IMR-90 (cell line): ENCODE measurements at regions not wholly inside any gene's neighbourhood (a gene's known extent, or its start where the extent isn't known, plus 50 kb on each side); places are given as distances from the start of the nearest gene placed in this dataset.
"Not testable (repeated sequence)": the region's sequence is repeated elsewhere in the genome, so short reads cannot be mapped to it uniquely, and the experiment has no call there.

ENCODE experiments used
- ATAC-seq: fragments of 200-7000 bp; cut with Tn5 transposase; 2 replicates; pipeline ENCODE4 v1.9.1; 2020; ENCODE audit warnings: low read depth, mild to moderate bottlenecking, moderate library complexity
- BruUV-seq: library from RNA; stranded (reverse); fragments of 400-500 nt; replicated peaks from 2 replicates; lab custom pipeline; 2021; lab: Mats Ljungman, UMichigan
- CTCF ChIA-PET: fragments of 300-600 bp; formaldehyde crosslinking; extraction: SDS; loops from one replicate; lab custom pipeline; 2021; ENCODE audit warnings: antibody characterized with exemption; lab: Yijun Ruan, JAX
- POLR2A ChIA-PET: fragments of 300-600 bp; sonication (Branson Sonifier 250); formaldehyde crosslinking; loops from one replicate; lab custom pipeline; 2022; ENCODE audit warnings: antibody characterized with exemption; ENCODE audit not compliant: unreplicated experiment; lab: Charles Lee
- DNase-seq: peaks from one replicate; pipeline ENCODE4 v3.0.0; 2013
- H2AFZ ChIP-seq: replicated peaks from 2 replicates; pipeline ENCODE3; 2013; ENCODE audit warnings: low read length, mild to moderate bottlenecking; ENCODE audit not compliant: poor library complexity
- H2AK5ac ChIP-seq: 2 replicates; pipeline ENCODE4 v1.6.1; 2013; ENCODE audit warnings: low read depth, low read length, inconsistent platforms
- H2AK9ac ChIP-seq: replicated peaks from 2 replicates; pipeline ENCODE3; 2013; ENCODE audit warnings: mild to moderate bottlenecking, low read depth, low read length, moderate library complexity; ENCODE audit not compliant: poor library complexity
- H2BK120ac ChIP-seq: 2 replicates; pipeline ENCODE4 v1.6.1; 2013; ENCODE audit warnings: low read depth, low read length, inconsistent platforms
- H2BK15ac ChIP-seq: 3 replicates; pipeline ENCODE4 v1.6.1; 2013; ENCODE audit warnings: low read depth, low read length, inconsistent platforms
- H2BK20ac ChIP-seq: 2 replicates; pipeline ENCODE4 v1.6.1; 2013; ENCODE audit warnings: low read depth, mild to moderate bottlenecking, inconsistent platforms, low read length, moderate library complexity
- H2BK5ac ChIP-seq: 2 replicates; pipeline ENCODE4 v1.6.1; 2013; ENCODE audit warnings: mild to moderate bottlenecking, low read depth, low read length, inconsistent platforms; ENCODE audit not compliant: poor library complexity, severe bottlenecking
- H3K14ac ChIP-seq: replicated peaks from 2 replicates; pipeline ENCODE4 v1.6.1; 2013; ENCODE audit warnings: low read depth, low read length, inconsistent platforms
- H3K18ac ChIP-seq: 2 replicates; pipeline ENCODE4 v1.6.1; 2013; ENCODE audit warnings: low read depth, low read length, control low read depth
- H3K23ac ChIP-seq: 2 replicates; pipeline ENCODE4 v1.6.1; 2013; ENCODE audit warnings: low read depth, low read length, inconsistent platforms
- H3K27ac ChIP-seq: 2 replicates; pipeline ENCODE4 v1.5.1; 2013; ENCODE audit warnings: mild to moderate bottlenecking, control low read depth, low read length; ENCODE audit not compliant: insufficient read depth
- H3K27me3 ChIP-seq: 2 replicates; pipeline ENCODE4 v1.6.1; 2013; ENCODE audit warnings: low read length; ENCODE audit not compliant: control insufficient read depth, insufficient read depth
- H3K36me3 ChIP-seq: 2 replicates; pipeline ENCODE4 v1.6.1; 2013; ENCODE audit warnings: low read length, mixed read lengths; ENCODE audit not compliant: control insufficient read depth, insufficient read depth
- H3K4ac ChIP-seq: 2 replicates; pipeline ENCODE4 v1.6.1; 2013; ENCODE audit warnings: low read depth, low read length, inconsistent platforms
- H3K4me1 ChIP-seq: 2 replicates; pipeline ENCODE4 v1.6.1; 2013; ENCODE audit warnings: low read length, mixed read lengths; ENCODE audit not compliant: control insufficient read depth, insufficient read depth
- H3K4me2 ChIP-seq: 2 replicates; pipeline ENCODE4 v1.6.1; 2013; ENCODE audit warnings: low read depth, mild to moderate bottlenecking, control low read depth, low read length, moderate library complexity
- H3K4me3 ChIP-seq: 2 replicates; pipeline ENCODE4 v1.5.1; 2013; ENCODE audit warnings: low read depth, mild to moderate bottlenecking, control low read depth, low read length, moderate library complexity; ENCODE audit not compliant: insufficient read depth
- H3K56ac ChIP-seq: 2 replicates; pipeline ENCODE4 v1.6.1; 2013; ENCODE audit warnings: low read length, inconsistent platforms; ENCODE audit not compliant: insufficient read depth; ENCODE audit errors: extremely low read depth
- H3K79me1 ChIP-seq, 2 experiments: 2 replicates each; pipeline ENCODE4 v1.6.1; 2013; ENCODE audit warnings: low read length in 2 of 2, inconsistent platforms in 1 of 2, low read depth in 1 of 2
- H3K9ac ChIP-seq: 2 replicates; pipeline ENCODE4 v1.6.1; 2013; ENCODE audit warnings: low read depth, low read length, control low read depth
- H3K9me1 ChIP-seq: 2 replicates; pipeline ENCODE4 v1.6.1; 2013; ENCODE audit warnings: low read length, inconsistent platforms; ENCODE audit not compliant: insufficient read depth
- H3K9me3 ChIP-seq: 2 replicates; pipeline ENCODE4 v1.6.1; 2013; ENCODE audit warnings: low read length; ENCODE audit not compliant: control insufficient read depth, insufficient read depth
- H4K20me1 ChIP-seq: 2 replicates; pipeline ENCODE4 v1.6.1; 2013; ENCODE audit warnings: low read length, inconsistent platforms; ENCODE audit not compliant: insufficient read depth
- H4K5ac ChIP-seq: 2 replicates; pipeline ENCODE4 v1.6.1; 2013; ENCODE audit warnings: mild to moderate bottlenecking, low read depth, low read length, control low read depth
- H4K8ac ChIP-seq, 2 experiments: 2 replicates each; pipeline ENCODE4 v1.6.1; 2013; ENCODE audit warnings: low read depth in 2 of 2, low read length in 2 of 2, control low read depth in 1 of 2, inconsistent platforms in 1 of 2
- H4K91ac ChIP-seq: 2 replicates; pipeline ENCODE4 v1.6.1; 2013; ENCODE audit warnings: low read depth, low read length, inconsistent platforms; ENCODE audit not compliant: insufficient read depth
- BHLHE40 ChIP-seq: fragments of 150-350 bp; IDR thresholded peaks from 2 replicates; pipeline ENCODE4 v1.6.1; 2016; ENCODE audit warnings: mild to moderate bottlenecking, low read depth, low read length
- CHD1 ChIP-seq: IDR thresholded peaks from 2 replicates; pipeline ENCODE4 v1.6.1; 2012; ENCODE audit warnings: low read depth, low read length, improper control_type of control experiment
- MAFK ChIP-seq: IDR thresholded peaks from 2 replicates; pipeline ENCODE4 v1.6.1; 2012; ENCODE audit warnings: low read depth, low read length, improper control_type of control experiment
- MAZ ChIP-seq: IDR thresholded peaks from 2 replicates; pipeline ENCODE4 v1.6.1; 2012; ENCODE audit warnings: low read depth, mild to moderate bottlenecking, low read length, improper control_type of control experiment, moderate library complexity, borderline replicate concordance
- NFE2L2 ChIP-seq: fragments of 150-350 bp; IDR thresholded peaks from 2 replicates; pipeline ENCODE4 v1.6.1; 2016; ENCODE audit warnings: low read depth, mild to moderate bottlenecking, low read length
- SMC3 ChIP-seq: fragments of 150-350 bp; IDR thresholded peaks from 2 replicates; pipeline ENCODE4 v1.6.1; 2016; ENCODE audit warnings: low read depth, mild to moderate bottlenecking, antibody characterized with exemption, low read length, moderate library complexity
- WGBS, 2 experiments: methylation state at CpG; one replicate each; pipeline versions ENCODE4 v1.1.5 to v1.1.7; 2013; ENCODE audit warnings: missing lambda C conversion rate in 2 of 2; ENCODE audit not compliant: insufficient read length in 1 of 2; ENCODE audit errors: extremely low coverage in 2 of 2; 5-methylcytosine and 5-hydroxymethylcytosine counted together
- dilution Hi-C: fragments of 300-500 bp; cut with HindIII; formaldehyde crosslinking; loops from one replicate; pipeline ENCODE4 v1.14.3; 2018; ENCODE audit warnings: low sequenced_read_pairs; ENCODE audit not compliant: unreplicated experiment
- in situ Hi-C: fragments of 300-500 bp; cut with MboI; formaldehyde crosslinking; loops from 3 replicates; pipeline ENCODE4 v1.14.3; 2019; ENCODE audit warnings: low sequenced_read_pairs, inconsistent platforms, mixed read lengths
- intact Hi-C: fragments of 100-400 bp; cut with micrococcal nuclease; formaldehyde crosslinking; loops from 2 replicates; pipeline ENCODE4 v1.10.0; 2022

GRCh38 chr2:193141998-193142397 is 947.3 kb upstream of the TMEFF2 start:
- Histone ChIP-seq H3K14ac (no peak overlapping the region), H2AK9ac (no peak overlapping the region), H3K27me3 (no peaks in the 10 kb centered on the region), H3K4me1 (no peaks in the 10 kb centered on the region), H3K27ac (no peak overlapping the region), H3K18ac (no peak overlapping the region), H3K36me3 (no peaks in the 10 kb centered on the region), H3K56ac (no peak overlapping the region), H4K8ac (no peak overlapping the region), H3K4me2 (no peak overlapping the region), H3K9me3 (peaks cover 9% of the 10 kb centered on the region), H2AFZ (no peak overlapping the region), H3K9ac (no peak overlapping the region), H4K91ac (no peak overlapping the region), H4K5ac (no peak overlapping the region), H3K4ac (no peak overlapping the region), H2BK120ac (no peak overlapping the region), H3K79me1 (no peaks in the 10 kb centered on the region), H2BK5ac (no peak overlapping the region), H2BK20ac (no peak overlapping the region), H3K4me3 (no peak overlapping the region), H2AK5ac (no peak overlapping the region), H4K20me1 (no peaks in the 10 kb centered on the region), H2BK15ac (no peak overlapping the region), H3K23ac (no peak overlapping the region), H3K9me1 (no peaks in the 10 kb centered on the region)
- dilution Hi-C loops: no loop called here
- no TSS peak for BruUV-seq
- ChIA-PET CTCF (no interaction called here), POLR2A (no interaction called here)
- ATAC-seq (no peak), DNase-seq (no peak)
- in situ Hi-C loops: no loop called here
- no peak for TF ChIP-seq CHD1
- peak; percentile 73 for TF ChIP-seq MAFK
- TF ChIP-seq SMC3: no peak
- no peak for TF ChIP-seq NFE2L2
- no peak for TF ChIP-seq MAZ
- TF ChIP-seq BHLHE40: no peak
- intact Hi-C loops: no loop called here

GRCh38 chr2:193140895-193141294 is 946.2 kb upstream of the TMEFF2 start:
- POLR2A ChIA-PET, in situ Hi-C loops, H2BK15ac ChIP-seq: not testable (repeated sequence)

More at GRCh38 chr2:193140895-193141294, 946.2 kb upstream of the TMEFF2 start:
- BruUV-seq, H3K4me1 ChIP-seq, intact Hi-C loops, H2AFZ ChIP-seq, H3K79me1 ChIP-seq, H3K4ac ChIP-seq, H2BK5ac ChIP-seq, H3K4me2 ChIP-seq, H3K27ac ChIP-seq, H3K9ac ChIP-seq, H3K4me3 ChIP-seq, ATAC-seq, H3K56ac ChIP-seq, H3K23ac ChIP-seq, H3K9me1 ChIP-seq, H2BK20ac ChIP-seq, H2AK5ac ChIP-seq, CTCF ChIA-PET, H3K18ac ChIP-seq, H3K9me3 ChIP-seq, H2BK120ac ChIP-seq, H3K14ac ChIP-seq, H3K36me3 ChIP-seq, H4K20me1 ChIP-seq, H4K8ac ChIP-seq, H2AK9ac ChIP-seq, H4K91ac ChIP-seq, DNase-seq, dilution Hi-C loops, H3K27me3 ChIP-seq, H4K5ac ChIP-seq: not testable (repeated sequence)
- WGBS, 2 experiments: 57% methylated on average over 1 of the region's 1 CpG; no CpG with 5 or more reads in 1 of the 2 experiments
